GM19239 (cell line): ENCODE measurements at regions not wholly inside any gene's neighbourhood (a gene's known extent, or its start where the extent isn't known, plus 50 kb on each side); places are given as distances from the start of the nearest gene placed in this dataset.

Experiments used
- DNase-seq: peaks from one replicate; pipeline ENCODE4 v3.0.0; 2011; ENCODE audit warnings: low spot score; ENCODE audit not compliant: insufficient read length
- FAIRE-seq: peaks from 2 replicates; lab custom pipeline; 2011; peaks lifted over from hg19 to GRCh38; lab: Jason Lieb, UNC

GRCh38 chr6:115358616-115359015 is 702.1 kb downstream of the FRK start:
- DNase-seq: no peak
- no peak for FAIRE-seq

GRCh38 chr6:115356371-115356770 is 704.3 kb downstream of the FRK start:
- DNase-seq (no peak), FAIRE-seq (no peak)

GRCh38 chr6:115323001-115323400 is 737.7 kb downstream of the FRK start:
- no peak for FAIRE-seq

GRCh38 chr6:115319823-115320222 is 740.9 kb downstream of the FRK start:
- DNase-seq (no peak), FAIRE-seq (no peak)

More at GRCh38 chr6:115323001-115323400, 737.7 kb downstream of the FRK start:
- no peak for DNase-seq

- no peak for DNase-seq
- FAIRE-seq: no peak
Observed at GRCh38 chr6:115310156-115310555, 750.5 kb downstream of the FRK start.

- DNase-seq (no peak), FAIRE-seq (no peak)
Observed at GRCh38 chr6:115302731-115303130, 758.0 kb downstream of the FRK start.

GRCh38 chr6:115287467-115287866 is 773.2 kb downstream of the FRK start:
- FAIRE-seq: no peak
- DNase-seq: no peak

- no peak for DNase-seq
- no peak for FAIRE-seq
Observed at GRCh38 chr6:115276881-115277565, 783.7 kb downstream of the FRK start.

GRCh38 chr6:115272311-115272710 is 788.4 kb downstream of the FRK start:
- FAIRE-seq: no peak
- DNase-seq: no peak

GRCh38 chr6:115271434-115271833 is 789.3 kb downstream of the FRK start:
- no peak for DNase-seq

GRCh38 chr6:115270953-115271352 is 789.7 kb downstream of the FRK start:
- FAIRE-seq: no peak
- no peak for DNase-seq

More at GRCh38 chr6:115271434-115271833, 789.3 kb downstream of the FRK start:
- no peak for FAIRE-seq

GRCh38 chr6:115241373-115241772 is 819.3 kb downstream of the FRK start:
- FAIRE-seq (no peak), DNase-seq (no peak)

GRCh38 chr6:115221198-115221597 is 839.5 kb downstream of the FRK start:
- no peak for DNase-seq
- no peak for FAIRE-seq

GRCh38 chr6:115220551-115221159 is 840.0 kb downstream of the FRK start:
- no peak for FAIRE-seq
- DNase-seq: no peak

GRCh38 chr6:115219645-115220044 is 841.0 kb downstream of the FRK start:
- no peak for DNase-seq
- FAIRE-seq: no peak

GRCh38 chr6:115216835-115217234 is 843.9 kb downstream of the FRK start:
- no peak for DNase-seq

GRCh38 chr6:115214283-115214682 is 846.4 kb downstream of the FRK start:
- FAIRE-seq (no peak), DNase-seq (no peak)

More at GRCh38 chr6:115216835-115217234, 843.9 kb downstream of the FRK start:
- no peak for FAIRE-seq

- DNase-seq (no peak), FAIRE-seq (no peak)
Observed at GRCh38 chr6:115203381-115203780, 857.3 kb downstream of the FRK start.

GRCh38 chr6:115194981-115195638 is 852.3 kb upstream of the HS3ST5 start:
- no peak for FAIRE-seq
- no peak for DNase-seq

GRCh38 chr6:115191989-115192388 is 849.2 kb upstream of the HS3ST5 start:
- DNase-seq (no peak), FAIRE-seq (no peak)

GRCh38 chr6:115190534-115190933 is 847.7 kb upstream of the HS3ST5 start:
- no peak for DNase-seq
- FAIRE-seq: no peak
